H1 (cell line): ENCODE measurements at regions not wholly inside any gene's neighbourhood (a gene's known extent, or its start where the extent isn't known, plus 50 kb on each side); places are given as distances from the start of the nearest gene placed in this dataset.

Experiments used
- CTCF ChIA-PET: fragments of 300-600 bp; sonication (Branson Sonifier 250); formaldehyde crosslinking; loops from one replicate; lab custom pipeline; 2021; ENCODE audit not compliant: partially characterized antibody; lab: Charles Lee
- POLR2A ChIA-PET: fragments of 300-600 bp; sonication (Branson Sonifier 250); formaldehyde crosslinking; loops from one replicate; lab custom pipeline; 2021; ENCODE audit warnings: inconsistent platforms; ENCODE audit not compliant: partially characterized antibody; lab: Charles Lee
- DNase-seq, 2 experiments: peaks; one replicate each; pipeline versions ENCODE4 v3.0.0 to v3.0.0-alpha.2; 2010 to 2022; ENCODE audit warnings: low spot score in 2 of 2, low read depth in 1 of 2, mixed read lengths in 1 of 2
- FAIRE-seq: peaks from 2 replicates; lab custom pipeline; 2011; peaks lifted over from hg19 to GRCh38; lab: Jason Lieb, UNC
- H2AFZ ChIP-seq: 2 replicates; pipeline ENCODE4 v1.8.1; 2012; ENCODE audit warnings: low read length, inconsistent platforms
- H2AK5ac ChIP-seq: 2 replicates; pipeline ENCODE4 v1.6.1; 2013; ENCODE audit warnings: low read depth, low read length
- H2BK120ac ChIP-seq: replicated peaks from 2 replicates; pipeline ENCODE3; 2013; ENCODE audit warnings: low read depth, low read length, inconsistent platforms
- H2BK12ac ChIP-seq: 2 replicates; pipeline ENCODE4 v1.6.1; 2013; ENCODE audit warnings: low read depth, low read length
- H2BK15ac ChIP-seq: 2 replicates; pipeline ENCODE4 v1.6.1; 2013; ENCODE audit warnings: low read length
- H2BK20ac ChIP-seq: 2 replicates; pipeline ENCODE4 v1.6.1; 2013; ENCODE audit warnings: low read length
- H2BK5ac ChIP-seq: 2 replicates; pipeline ENCODE4 v1.6.1; 2013; ENCODE audit warnings: low read depth, low read length
- H3K14ac ChIP-seq: 2 replicates; pipeline ENCODE4 v1.6.1; 2013; ENCODE audit warnings: inconsistent platforms; ENCODE audit not compliant: insufficient read length
- H3K18ac ChIP-seq: 2 replicates; pipeline ENCODE4 v1.6.1; 2013; ENCODE audit warnings: low read length; ENCODE audit errors: extremely low read depth
- H3K23ac ChIP-seq: 2 replicates; pipeline ENCODE4 v1.6.1; 2013; ENCODE audit warnings: inconsistent platforms; ENCODE audit not compliant: insufficient read length
- H3K23me2 ChIP-seq: 2 replicates; pipeline ENCODE4 v1.6.1; 2013; ENCODE audit warnings: low read depth, low read length
- H3K27ac ChIP-seq: 2 replicates; pipeline ENCODE4 v1.6.1; 2011; ENCODE audit warnings: low read depth, low read length, inconsistent platforms
- H3K27me3 ChIP-seq, 4 experiments: replicated peaks in 1 of 4; 1 replicate in 1 of 4; 2 replicates in 3 of 4; pipeline versions ENCODE4 v1.6.1 to v1.8.1; 2011 to 2013; ENCODE audit warnings: low read length in 3 of 4, mild to moderate bottlenecking in 3 of 4, inconsistent platforms in 2 of 4, mixed read lengths in 2 of 4, moderate library complexity in 1 of 4; ENCODE audit not compliant: control insufficient read depth in 3 of 4, insufficient read depth in 3 of 4; ENCODE audit errors: extremely low read depth in 1 of 4
- H3K36me3 ChIP-seq, 4 experiments: 2 replicates each; pipeline versions ENCODE4 v1.6.1 to v1.8.1; 2011 to 2013; ENCODE audit warnings: mild to moderate bottlenecking in 4 of 4, low read length in 3 of 4, moderate library complexity in 2 of 4, control low read depth in 1 of 4, inconsistent platforms in 1 of 4; ENCODE audit not compliant: insufficient read depth in 4 of 4, control insufficient read depth in 2 of 4
- H3K4ac ChIP-seq: replicated peaks from 2 replicates; pipeline ENCODE3; 2013; ENCODE audit warnings: low read length, low read depth, mixed read lengths, inconsistent platforms; ENCODE audit not compliant: insufficient read length
- H3K4me1 ChIP-seq, 4 experiments: replicated peaks in 1 of 4; 1 replicate in 1 of 4; 2 replicates in 3 of 4; pipeline versions ENCODE4 v1.6.1 to v1.8.1; 2011 to 2013; ENCODE audit warnings: low read length in 3 of 4, inconsistent platforms in 2 of 4, mixed read lengths in 1 of 4; ENCODE audit not compliant: insufficient read depth in 4 of 4, control insufficient read depth in 3 of 4
- H3K4me2 ChIP-seq, 2 experiments: 2 replicates each; pipeline versions ENCODE4 v1.6.1 to v1.8.1; 2011 to 2013; ENCODE audit warnings: low read depth in 2 of 2, low read length in 2 of 2, control low read depth in 1 of 2, inconsistent platforms in 1 of 2, mild to moderate bottlenecking in 1 of 2; ENCODE audit not compliant: insufficient read depth in 1 of 2
- H3K4me3 ChIP-seq, 4 experiments: fragments of 200-600, 300-600 bp in 1 of 4; sonication (generic), shearing (Covaris generic), sonication (Bioruptor Twin) in 1 of 4; 2 replicates each; pipeline versions ENCODE4 v1.5.1 to v1.8.1; 2011 to 2016; ENCODE audit warnings: low read length in 4 of 4, low read depth in 3 of 4, control low read depth in 2 of 4, inconsistent platforms in 2 of 4, mild to moderate bottlenecking in 2 of 4, mixed read lengths in 1 of 4, moderate library complexity in 1 of 4; ENCODE audit not compliant: insufficient read depth in 2 of 4; ENCODE audit errors: extremely low read depth in 1 of 4
- H3K56ac ChIP-seq: replicated peaks from 2 replicates; pipeline ENCODE3; 2013; ENCODE audit warnings: low read depth, mild to moderate bottlenecking, mixed read lengths, low read length, inconsistent platforms; ENCODE audit not compliant: insufficient read length
- H3K79me1 ChIP-seq: 2 replicates; pipeline ENCODE4 v1.6.1; 2013; ENCODE audit warnings: low read depth, low read length, control low read depth
- H3K79me2 ChIP-seq, 2 experiments: 2 replicates each; pipeline versions ENCODE4 v1.6.1 to v1.8.1; 2012 to 2013; ENCODE audit warnings: low read length in 2 of 2, mild to moderate bottlenecking in 2 of 2, inconsistent platforms in 1 of 2; ENCODE audit not compliant: insufficient read depth in 2 of 2, control insufficient read depth in 1 of 2
- H3K9ac ChIP-seq, 4 experiments: replicated peaks in 1 of 4; 1 replicate in 1 of 4; 2 replicates in 3 of 4; pipeline versions ENCODE4 v1.6.1 to v1.8.1; 2011 to 2013; ENCODE audit warnings: low read depth in 3 of 4, low read length in 3 of 4, control low read depth in 2 of 4, mild to moderate bottlenecking in 2 of 4, moderate library complexity in 2 of 4, inconsistent platforms in 1 of 4; ENCODE audit errors: extremely low read depth in 1 of 4
- H3K9me3 ChIP-seq, 2 experiments: 2 replicates each; pipeline versions ENCODE4 v1.6.1 to v1.8.1; 2012 to 2013; ENCODE audit warnings: mild to moderate bottlenecking in 2 of 2, moderate library complexity in 2 of 2, control low read depth in 1 of 2, inconsistent platforms in 1 of 2, low read depth in 1 of 2, low read length in 1 of 2, mixed read lengths in 1 of 2; ENCODE audit not compliant: insufficient read depth in 2 of 2
- H4K20me1 ChIP-seq, 2 experiments: replicated peaks in 1 of 2; 2 replicates each; pipeline versions ENCODE3 to v1.8.1; 2011 to 2013; ENCODE audit warnings: inconsistent platforms in 2 of 2, low read length in 2 of 2, mild to moderate bottlenecking in 1 of 2; ENCODE audit not compliant: insufficient read depth in 2 of 2, control insufficient read depth in 1 of 2
- H4K5ac ChIP-seq: 2 replicates; pipeline ENCODE4 v1.6.1; 2013; ENCODE audit warnings: low read length, low read depth, mixed read lengths, inconsistent platforms; ENCODE audit not compliant: insufficient read length
- H4K8ac ChIP-seq: 2 replicates; pipeline ENCODE4 v1.8.0; 2013; ENCODE audit warnings: mild to moderate bottlenecking, moderate library complexity, low read length, inconsistent platforms; ENCODE audit not compliant: insufficient read depth; ENCODE audit errors: extremely low read depth
- H4K91ac ChIP-seq: replicated peaks from 2 replicates; pipeline ENCODE3; 2013; ENCODE audit warnings: low read length, mixed read lengths, inconsistent platforms; ENCODE audit not compliant: insufficient read length
- ASH2L ChIP-seq: fragments of 200-600, 300-600 bp; sonication (generic); IDR thresholded peaks from one replicate; pipeline ENCODE4 v1.7.1; 2017; ENCODE audit warnings: low read length
- BACH1 ChIP-seq: IDR thresholded peaks from 2 replicates; pipeline ENCODE4 v1.6.1; 2012; ENCODE audit warnings: low read length, improper control_type of control experiment
- CBX5 ChIP-seq: fragments of 300-800, 300-1000 bp; sonication (generic); IDR thresholded peaks from 2 replicates; pipeline ENCODE4 v1.7.1; 2016; ENCODE audit warnings: antibody characterized with exemption, low read length, low read depth
- CHD2 ChIP-seq: IDR thresholded peaks from 2 replicates; pipeline ENCODE4 v1.6.1; 2012; ENCODE audit warnings: low read length, improper control_type of control experiment
- CREB1 ChIP-seq: IDR thresholded peaks from 2 replicates; pipeline ENCODE4 v1.6.1; 2012; ENCODE audit warnings: inconsistent platforms
- EGR1 ChIP-seq: IDR thresholded peaks from 2 replicates; pipeline ENCODE4 v1.6.1; 2011; ENCODE audit warnings: low read depth, low read length, borderline replicate concordance
- JUND ChIP-seq: IDR thresholded peaks from 2 replicates; pipeline ENCODE4 v1.6.1; 2011; ENCODE audit warnings: mild to moderate bottlenecking, improper control_type of control experiment, low read length
- KDM5A ChIP-seq: fragments of 200-600 bp; IDR thresholded peaks from 2 replicates; pipeline ENCODE4 v1.7.1; 2012; ENCODE audit warnings: mild to moderate bottlenecking, low read length, inconsistent platforms, mixed read lengths
- POU5F1 ChIP-seq: IDR thresholded peaks from 2 replicates; pipeline ENCODE4 v1.6.1; 2011; ENCODE audit warnings: low read depth, mild to moderate bottlenecking, low read length, moderate library complexity
- RAD21 ChIP-seq, 2 experiments: IDR thresholded peaks in 1 of 2; conservative IDR thresholded peaks in 1 of 2; 2 replicates each; pipeline ENCODE4 v1.6.1; 2011; ENCODE audit warnings: low read depth in 2 of 2, low read length in 2 of 2, improper control_type of control experiment in 1 of 2, inconsistent platforms in 1 of 2, mild to moderate bottlenecking in 1 of 2, moderate library complexity in 1 of 2
- RFX5 ChIP-seq: IDR thresholded peaks from 2 replicates; pipeline ENCODE4 v1.6.1; 2011; ENCODE audit warnings: low read depth, low read length, improper control_type of control experiment, borderline replicate concordance
- SP4 ChIP-seq: IDR thresholded peaks from 2 replicates; pipeline ENCODE4 v1.6.1; 2012; ENCODE audit warnings: low read length, inconsistent platforms
- TAF1 ChIP-seq: IDR thresholded peaks from 2 replicates; pipeline ENCODE4 v1.6.1; 2011; ENCODE audit warnings: mild to moderate bottlenecking, low read depth, low read length
- TBP ChIP-seq: IDR thresholded peaks from 2 replicates; pipeline ENCODE4 v1.6.1; 2011; ENCODE audit warnings: low read depth, low read length, improper control_type of control experiment
- WGBS, 2 experiments: shearing (Covaris generic) in 1 of 2; methylation state at CpG; one replicate each; pipeline versions ENCODE4 v1.1.6 to v1.1.7; 2013 to 2015; ENCODE audit warnings: low lambda C conversion rate in 2 of 2, mixed read lengths in 2 of 2, inconsistent platforms in 1 of 2, low coverage in 1 of 2, missing lambda C conversion rate in 1 of 2; ENCODE audit not compliant: insufficient replicate concordance in 2 of 2, insufficient coverage in 1 of 2, insufficient read length in 1 of 2; ENCODE audit errors: extremely low coverage in 1 of 2, missing lambda C conversion rate in 1 of 2; 5-methylcytosine and 5-hydroxymethylcytosine counted together

- Histone ChIP-seq H3K18ac (no peak overlapping the region), H2BK15ac (no peak overlapping the region), H4K20me1 (no peaks in the 10 kb centered on the region), H3K23me2 (no peaks in the 10 kb centered on the region), H3K23ac (no peak overlapping the region), H3K27me3 (no peaks in the 10 kb centered on the region), H3K4me1 (peaks cover 0 to 3% (median 2%) of the 10 kb centered on the region in 4 experiments; a peak in 2 of 7 replicates), H2BK12ac (no peak overlapping the region), H3K4ac (no peak overlapping the region), H3K4me2 (no peak overlapping the region), H2AK5ac (no peak overlapping the region), H3K4me3 (no peak overlapping the region), H4K5ac (no peak overlapping the region), H3K56ac (no peak overlapping the region), H3K79me1 (no peaks in the 10 kb centered on the region), H4K8ac (no peak overlapping the region), H3K9me3 (no peaks in the 10 kb centered on the region), H2AFZ (no peak overlapping the region), H2BK5ac (no peak overlapping the region; the same call in 1 of the 2 replicates), H2BK20ac (no peak overlapping the region), H3K14ac (no peak overlapping the region), H4K91ac (peak overlapping the region; percentile 55), H3K27ac (no peak overlapping the region), H2BK120ac (peak overlapping the region; percentile 39), H3K36me3 (no peaks in the 10 kb centered on the region; a peak in 1 of 8 replicates), H3K79me2 (no peaks in the 10 kb centered on the region), H3K9ac (no peak overlapping the region)
- FAIRE-seq (no peak), DNase-seq (no peak)
- 93% methylated on average over 2 of the region's 2 CpGs; no CpG with 5 or more reads in 1 of the 2 experiments for WGBS, 2 experiments
- ChIA-PET CTCF (interaction anchor here (0.5 to 1.4 kb wide), 4 partner anchors 11 to 454 kb away, joined by 3 read pairs; no protein-coding TSS in a partner anchor), POLR2A (no interaction called here)
- no peak for TF ChIP-seq JUND
- no peak for TF ChIP-seq CBX5
- no peak for TF ChIP-seq SP4
- no peak for TF ChIP-seq CREB1
- no peak for TF ChIP-seq TBP
- TF ChIP-seq RAD21 (IDR thresholded peaks at IDR 0.05 in 1 of 2, conservative IDR thresholded peaks at IDR 0.05 in 1 of 2; ENCODE audit: low read depth in 2 of 2, low read length in 2 of 2): no peak
- TF ChIP-seq ASH2L: no peak
- no peak for TF ChIP-seq TAF1
- no peak for TF ChIP-seq KDM5A
- TF ChIP-seq RFX5: no peak
- TF ChIP-seq EGR1: no peak
- TF ChIP-seq CHD2: no peak
- TF ChIP-seq POU5F1: no peak
- TF ChIP-seq BACH1: no peak
These were observed 321.5 kb downstream of the LRFN2 start for GRCh38 chr6:40265615-40266014.
